ENCODE measurements at regions not wholly inside any gene's neighbourhood (a gene's known extent, or its start where the extent isn't known, plus 50 kb on each side); places are given as distances from the start of the nearest gene placed in this dataset.

GRCh38 chr5:35371951-35372426, 141.7 kb upstream of the PRLR start:
- Histone ChIP-seq H4K5ac (ENCODE audit: low read depth, low read length) (no peak overlapping the region), H3K4me1 (ENCODE audit: control insufficient read depth, insufficient read depth, low read length) (no peaks in the 10 kb centered on the region), H2BK120ac (ENCODE audit: low read depth, low read length) (no peak overlapping the region), H2BK5ac (ENCODE audit: low read depth, low read length, poor library complexity, severe bottlenecking) (no peak overlapping the region), H3K4me2 (ENCODE audit: low read depth, low read length) (no peak overlapping the region), H3K36me3 (ENCODE audit: control insufficient read depth, insufficient read depth, low read length) (no peaks in the 10 kb centered on the region), H3K4me3 (ENCODE audit: insufficient read depth, low read depth, low read length) (no peak overlapping the region), H3K18ac (ENCODE audit: low read depth, low read length) (no peak overlapping the region), H3K9me3 (ENCODE audit: control insufficient read depth, insufficient read depth, low read length) (no peaks in the 10 kb centered on the region), H2BK20ac (ENCODE audit: low read depth, low read length) (no peak overlapping the region), H3K9ac (ENCODE audit: low read depth, low read length) (no peak overlapping the region), H3K9me1 (ENCODE audit: insufficient read depth, low read length) (no peaks in the 10 kb centered on the region), H3K4ac (ENCODE audit: low read depth, low read length) (no peak overlapping the region), H3K27me3 (ENCODE audit: control insufficient read depth, insufficient read depth, low read length) (no peaks in the 10 kb centered on the region), H2AK5ac (ENCODE audit: low read depth, low read length) (no peak overlapping the region), H2BK15ac (ENCODE audit: low read depth, low read length) (no peak overlapping the region), H3K56ac (ENCODE audit: extremely low read depth, insufficient read depth, low read length) (no peak overlapping the region), H4K20me1 (ENCODE audit: insufficient read depth, low read length) (no peaks in the 10 kb centered on the region), H3K79me1 (ENCODE audit: low read depth in 1 of 2, low read length in 2 of 2) (no peaks in the 10 kb centered on the region), H4K8ac (ENCODE audit: low read depth in 2 of 2, low read length in 2 of 2) (no peak overlapping the region), H2AK9ac (replicated peaks; ENCODE audit: low read depth, low read length, poor library complexity) (no peak overlapping the region), H2AFZ (replicated peaks; ENCODE audit: low read length, poor library complexity) (no peak overlapping the region), H3K14ac (replicated peaks; ENCODE audit: low read depth, low read length) (no peak overlapping the region), H4K91ac (ENCODE audit: insufficient read depth, low read depth, low read length) (no peak overlapping the region), H3K27ac (ENCODE audit: insufficient read depth, low read length) (no peak overlapping the region), H3K23ac (ENCODE audit: low read depth, low read length) (no peak overlapping the region)
- in situ Hi-C loops (cut with MboI; ENCODE audit: low sequenced_read_pairs): no loop called here
- no peak for TF ChIP-seq POLR2A (IDR thresholded peaks at IDR 0.05; ENCODE audit: low read depth, low read length)
- no peak for TF ChIP-seq MAZ (IDR thresholded peaks at IDR 0.05; ENCODE audit: borderline replicate concordance, low read depth, low read length)
- no peak for TF ChIP-seq CHD1 (IDR thresholded peaks at IDR 0.05; ENCODE audit: low read depth, low read length)
- no peak for TF ChIP-seq FOS (IDR thresholded peaks at IDR 0.05; ENCODE audit: low read depth, low read length)
- TF ChIP-seq ELK1 (IDR thresholded peaks at IDR 0.05; ENCODE audit: borderline replicate concordance, low read depth, low read length): no peak
- TF ChIP-seq MXI1 (IDR thresholded peaks at IDR 0.05; ENCODE audit: borderline replicate concordance, low read depth, low read length): no peak
- no peak for TF ChIP-seq CTCF (conservative IDR thresholded peaks at IDR 0.05; ENCODE audit: low read depth, low read length)
- TF ChIP-seq USF2 (IDR thresholded peaks at IDR 0.05; ENCODE audit: low read depth, low read length): no peak
- TF ChIP-seq SMC3 (IDR thresholded peaks at IDR 0.05; ENCODE audit: low read depth, low read length): no peak
- no peak for TF ChIP-seq NFE2L2 (IDR thresholded peaks at IDR 0.05; ENCODE audit: low read depth, low read length)
- no peak for TF ChIP-seq BHLHE40 (IDR thresholded peaks at IDR 0.05; ENCODE audit: low read depth, low read length)
- no peak for TF ChIP-seq RCOR1 (IDR thresholded peaks at IDR 0.05; ENCODE audit: insufficient replicate concordance, low read length)
- no peak for TF ChIP-seq RAD21 (IDR thresholded peaks at IDR 0.05; ENCODE audit: low read length)
- no peak for TF ChIP-seq RFX5 (IDR thresholded peaks at IDR 0.05; ENCODE audit: low read depth, low read length)
- no peak for TF ChIP-seq MAFK (IDR thresholded peaks at IDR 0.05; ENCODE audit: low read depth, low read length)
- TF ChIP-seq CEBPB (IDR thresholded peaks at IDR 0.05; ENCODE audit: low read depth, low read length): no peak
- intact Hi-C loops (cut with micrococcal nuclease): no loop called here
- POLR2A ChIA-PET (ENCODE audit: unreplicated experiment): no interaction called here
- no peak for DNase-seq
- CTCF ChIA-PET: interaction anchor here (0.7 kb wide), 1 partner anchor 929 kb away, joined by 5 read pairs; no protein-coding TSS in a partner anchor
- ATAC-seq (ENCODE audit: low read depth): no peak
- BruUV-seq (replicated peaks): no TSS peak
- dilution Hi-C loops (cut with HindIII; ENCODE audit: low sequenced_read_pairs, unreplicated experiment): no loop called here
- WGBS, 2 experiments (ENCODE audit: extremely low coverage in 2 of 2, insufficient read length in 1 of 2): no CpG with 5 or more reads among the region's 1 CpG

All from IMR-90 (cell line).